ENCODE measurements at regions not wholly inside any gene's neighbourhood (a gene's known extent, or its start where the extent isn't known, plus 50 kb on each side); places are given as distances from the start of the nearest gene placed in this dataset.

- Histone ChIP-seq H3K4me3 (ENCODE audit: control insufficient read depth in 2 of 3, extremely low read depth in 1 of 3, insufficient read depth in 2 of 3, low read depth in 1 of 3, low read length in 3 of 3) (no peak overlapping the region), H4K20me1 (ENCODE audit: control insufficient read depth, extremely low read depth, insufficient read depth, low read length) (no peaks in the 10 kb centered on the region), H3K4me1 (ENCODE audit: control insufficient read depth, extremely low read depth, insufficient read depth, low read length) (peaks cover 31% of the 10 kb centered on the region), H3K4me2 (ENCODE audit: control insufficient read depth, extremely low read depth, insufficient read depth, low read depth, low read length) (peak overlapping the region; percentile 46), H2AFZ (ENCODE audit: control insufficient read depth, low read length) (no peak overlapping the region), H3K27me3 (ENCODE audit: control insufficient read depth, extremely low read depth, insufficient read depth, low read length) (no peaks in the 10 kb centered on the region), H3K9me3 (ENCODE audit: control insufficient read depth, low read depth, low read length) (no peaks in the 10 kb centered on the region), H3K27ac (ENCODE audit: control insufficient read depth, insufficient read depth, low read length) (peak overlapping the region; percentile 13), H3K36me3 (ENCODE audit: control insufficient read depth in 2 of 2, extremely low read depth in 1 of 2, insufficient read depth in 2 of 2, low read length in 2 of 2) (no peaks in the 10 kb centered on the region), H3K79me2 (ENCODE audit: control insufficient read depth, insufficient read depth, low read length) (no peaks in the 10 kb centered on the region), H3K9me1 (ENCODE audit: control insufficient read depth, extremely low read depth, insufficient read depth, low read length) (no peaks in the 10 kb centered on the region), H3K9ac (ENCODE audit: control insufficient read depth, extremely low read depth, insufficient read depth, low read length) (no peak overlapping the region)
- dilution Hi-C loops (cut with MboI; ENCODE audit: extremely low pct_ligation_motif_present, low sequenced_read_pairs) = no loop called here
- FAIRE-seq (peak; percentile 98), DNase-seq (ENCODE audit: low read depth, low spot score) (peak; percentile 86)
- TF ChIP-seq EZH2 (IDR thresholded peaks at IDR 0.05; ENCODE audit: low read length) (no peak), CTCF (optimal IDR thresholded peaks at IDR 0.05 in 1 of 3, IDR thresholded peaks at IDR 0.05 in 1 of 3, conservative IDR thresholded peaks at IDR 0.05 in 1 of 3; ENCODE audit: extremely low read depth in 1 of 3, insufficient read depth in 2 of 3, low read length in 3 of 3) (no peak)
These were observed 277.7 kb upstream of the PTGER4 start for GRCh38 chr5:40402007-40402364.

GRCh38 chr5:40401284-40402006 lies 278.3 kb upstream of the PTGER4 start:
- Histone ChIP-seq H3K9me1 (ENCODE audit: control insufficient read depth, extremely low read depth, insufficient read depth, low read length) (no peaks in the 10 kb centered on the region), H3K27ac (ENCODE audit: control insufficient read depth, insufficient read depth, low read length) (peak overlapping the region; percentile 13), H3K27me3 (ENCODE audit: control insufficient read depth, extremely low read depth, insufficient read depth, low read length) (no peaks in the 10 kb centered on the region), H2AFZ (ENCODE audit: control insufficient read depth, low read length) (no peak overlapping the region), H3K9me3 (ENCODE audit: control insufficient read depth, low read depth, low read length) (no peaks in the 10 kb centered on the region), H3K36me3 (ENCODE audit: control insufficient read depth in 2 of 2, extremely low read depth in 1 of 2, insufficient read depth in 2 of 2, low read length in 2 of 2) (no peaks in the 10 kb centered on the region), H3K4me1 (ENCODE audit: control insufficient read depth, extremely low read depth, insufficient read depth, low read length) (peaks cover 31% of the 10 kb centered on the region), H3K9ac (ENCODE audit: control insufficient read depth, extremely low read depth, insufficient read depth, low read length) (no peak overlapping the region), H4K20me1 (ENCODE audit: control insufficient read depth, extremely low read depth, insufficient read depth, low read length) (no peaks in the 10 kb centered on the region), H3K4me2 (ENCODE audit: control insufficient read depth, extremely low read depth, insufficient read depth, low read depth, low read length) (peak overlapping the region; percentile 46), H3K4me3 (ENCODE audit: control insufficient read depth in 2 of 3, extremely low read depth in 1 of 3, insufficient read depth in 2 of 3, low read depth in 1 of 3, low read length in 3 of 3) (no peak overlapping the region), H3K79me2 (ENCODE audit: control insufficient read depth, insufficient read depth, low read length) (no peaks in the 10 kb centered on the region)
- FAIRE-seq (peak; percentile 41), DNase-seq (ENCODE audit: low read depth, low spot score) (no peak)
- dilution Hi-C loops (cut with MboI; ENCODE audit: extremely low pct_ligation_motif_present, low sequenced_read_pairs) = no loop called here
- TF ChIP-seq EZH2 (IDR thresholded peaks at IDR 0.05; ENCODE audit: low read length) = no peak
- no peak for TF ChIP-seq CTCF (optimal IDR thresholded peaks at IDR 0.05 in 1 of 3, IDR thresholded peaks at IDR 0.05 in 1 of 3, conservative IDR thresholded peaks at IDR 0.05 in 1 of 3; ENCODE audit: extremely low read depth in 1 of 3, insufficient read depth in 2 of 3, low read length in 3 of 3)
